ENCODE measurements at regions not wholly inside any gene's neighbourhood (a gene's known extent, or its start where the extent isn't known, plus 50 kb on each side); places are given as distances from the start of the nearest gene placed in this dataset.
A peak's percentile ranks its signal among the peaks of the same experiment; 100 is the strongest.

- DNase-seq, result no peak
Measured at GRCh38 chr12:77494296-77494695, 336.4 kb upstream of the NAV3 start.

- DNase-seq, result peak in 4 of 58 donors; percentile 0 to 45 (median 16)
Measured at GRCh38 chr12:77493302-77494168, 337.2 kb upstream of the NAV3 start.

- DNase-seq, result no peak
Measured at GRCh38 chr12:77492536-77492935, 338.2 kb upstream of the NAV3 start.

- DNase-seq, result no peak
Measured at GRCh38 chr12:77489331-77489970, 341.2 kb upstream of the NAV3 start.

- DNase-seq, result no peak
Measured at GRCh38 chr12:77488041-77488620, 342.6 kb upstream of the NAV3 start.

GRCh38 chr12:77486872-77487271 lies 343.8 kb upstream of the NAV3 start:
- DNase-seq, result no peak

- DNase-seq, result no peak
Measured at GRCh38 chr12:77485961-77486854, 344.5 kb upstream of the NAV3 start.

- no peak for DNase-seq
Measured at GRCh38 chr12:77481687-77482086, 349.0 kb upstream of the NAV3 start.

GRCh38 chr12:77477907-77478533 lies 352.7 kb upstream of the NAV3 start:
- no peak for DNase-seq

GRCh38 chr12:77471801-77472200 lies 358.9 kb upstream of the NAV3 start:
- DNase-seq, result no peak

- DNase-seq, result no peak
Measured at GRCh38 chr12:77469578-77470333, 360.9 kb upstream of the NAV3 start.

GRCh38 chr12:77442633-77443032 lies 377.3 kb upstream of the E2F7 start:
- no peak for DNase-seq

- DNase-seq, result no peak
Measured at GRCh38 chr12:77439749-77440148, 374.4 kb upstream of the E2F7 start.

GRCh38 chr12:77438644-77439043 lies 373.3 kb upstream of the E2F7 start:
- DNase-seq, result no peak

- DNase-seq, result no peak
Measured at GRCh38 chr12:77437206-77437605, 371.8 kb upstream of the E2F7 start.

GRCh38 chr12:77435446-77436091 lies 370.2 kb upstream of the E2F7 start:
- no peak for DNase-seq

GRCh38 chr12:77433799-77434198 lies 368.4 kb upstream of the E2F7 start:
- DNase-seq, result no peak

GRCh38 chr12:77429426-77429825 lies 364.1 kb upstream of the E2F7 start:
- DNase-seq, result no peak

GRCh38 chr12:77421152-77421551 lies 355.8 kb upstream of the E2F7 start:
- DNase-seq, result no peak

- DNase-seq, result no peak
Measured at GRCh38 chr12:77409551-77409950, 344.2 kb upstream of the E2F7 start.
